Colonic mucosa (tissue), 4 donors: ENCODE measurements at regions not wholly inside any gene's neighbourhood (a gene's known extent, or its start where the extent isn't known, plus 50 kb on each side); places are given as distances from the start of the nearest gene placed in this dataset.
"Not testable (repeated sequence)": the region's sequence is repeated elsewhere in the genome, so short reads cannot be mapped to it uniquely, and the experiment has no call there.

Source experiments
- DNase-seq: peaks from one replicate; pipeline ENCODE4 v3.0.0-alpha.2; 2020
- H3K27ac ChIP-seq: fragments of 200-600 bp; one replicate; pipeline ENCODE4 v1.8.0; 2021
- H3K27me3 ChIP-seq: fragments of 200-600 bp; one replicate; pipeline ENCODE4 v1.8.0; 2021
- H3K36me3 ChIP-seq: fragments of 200-600 bp; one replicate; pipeline ENCODE4 v1.8.0; 2021
- H3K4me1 ChIP-seq: fragments of 200-600 bp; one replicate; pipeline ENCODE4 v1.8.0; 2021; ENCODE audit warnings: mild to moderate bottlenecking
- H3K4me3 ChIP-seq: fragments of 200-600 bp; one replicate; pipeline ENCODE4 v1.8.0; 2021
- H3K9ac ChIP-seq, 2 donors: one replicate each; pipeline ENCODE4 v1.7.0; 2013; ENCODE audit warnings: control low read depth in 2 of 2, low read depth in 2 of 2, low read length in 2 of 2
- H3K9me3 ChIP-seq: fragments of 200-600 bp; one replicate; pipeline ENCODE4 v1.8.0; 2021
- intact Hi-C: fragments of 100-400 bp; cut with DNase I; formaldehyde crosslinking; loops from one replicate; pipeline ENCODE4 v1.14.1; 2022
- TF ChIP-seq, protein P1 (sequence below): fragments of 200-600 bp; IDR thresholded peaks from one replicate; pipeline ENCODE4 v1.8.0; 2022; ENCODE audit warnings: antibody characterized with exemption, mild to moderate bottlenecking
- donor health status: healthy.
- donor health status: DM: no; HTN: no; CAD: no.
- donor health status: DM: no; HTN: no; CAD: no.

- no peaks in the 10 kb centered on the region for H3K9me3 ChIP-seq
- no peak overlapping the region for H3K4me3 ChIP-seq
- H3K4me1 ChIP-seq, result no peaks in the 10 kb centered on the region
- TF ChIP-seq, protein P1, sequence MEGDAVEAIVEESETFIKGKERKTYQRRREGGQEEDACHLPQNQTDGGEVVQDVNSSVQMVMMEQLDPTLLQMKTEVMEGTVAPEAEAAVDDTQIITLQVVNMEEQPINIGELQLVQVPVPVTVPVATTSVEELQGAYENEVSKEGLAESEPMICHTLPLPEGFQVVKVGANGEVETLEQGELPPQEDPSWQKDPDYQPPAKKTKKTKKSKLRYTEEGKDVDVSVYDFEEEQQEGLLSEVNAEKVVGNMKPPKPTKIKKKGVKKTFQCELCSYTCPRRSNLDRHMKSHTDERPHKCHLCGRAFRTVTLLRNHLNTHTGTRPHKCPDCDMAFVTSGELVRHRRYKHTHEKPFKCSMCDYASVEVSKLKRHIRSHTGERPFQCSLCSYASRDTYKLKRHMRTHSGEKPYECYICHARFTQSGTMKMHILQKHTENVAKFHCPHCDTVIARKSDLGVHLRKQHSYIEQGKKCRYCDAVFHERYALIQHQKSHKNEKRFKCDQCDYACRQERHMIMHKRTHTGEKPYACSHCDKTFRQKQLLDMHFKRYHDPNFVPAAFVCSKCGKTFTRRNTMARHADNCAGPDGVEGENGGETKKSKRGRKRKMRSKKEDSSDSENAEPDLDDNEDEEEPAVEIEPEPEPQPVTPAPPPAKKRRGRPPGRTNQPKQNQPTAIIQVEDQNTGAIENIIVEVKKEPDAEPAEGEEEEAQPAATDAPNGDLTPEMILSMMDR, result no peak
- DNase-seq, result no peak
- H3K27me3 ChIP-seq, result no peaks in the 10 kb centered on the region
- no peaks in the 10 kb centered on the region for H3K36me3 ChIP-seq
- no peak overlapping the region for H3K9ac ChIP-seq
- intact Hi-C loops, result no loop called here
- H3K27ac ChIP-seq, result no peak overlapping the region
Measured at GRCh38 chr4:107452717-107453630, 267.1 kb downstream of the PAPSS1 start.

DNA sequence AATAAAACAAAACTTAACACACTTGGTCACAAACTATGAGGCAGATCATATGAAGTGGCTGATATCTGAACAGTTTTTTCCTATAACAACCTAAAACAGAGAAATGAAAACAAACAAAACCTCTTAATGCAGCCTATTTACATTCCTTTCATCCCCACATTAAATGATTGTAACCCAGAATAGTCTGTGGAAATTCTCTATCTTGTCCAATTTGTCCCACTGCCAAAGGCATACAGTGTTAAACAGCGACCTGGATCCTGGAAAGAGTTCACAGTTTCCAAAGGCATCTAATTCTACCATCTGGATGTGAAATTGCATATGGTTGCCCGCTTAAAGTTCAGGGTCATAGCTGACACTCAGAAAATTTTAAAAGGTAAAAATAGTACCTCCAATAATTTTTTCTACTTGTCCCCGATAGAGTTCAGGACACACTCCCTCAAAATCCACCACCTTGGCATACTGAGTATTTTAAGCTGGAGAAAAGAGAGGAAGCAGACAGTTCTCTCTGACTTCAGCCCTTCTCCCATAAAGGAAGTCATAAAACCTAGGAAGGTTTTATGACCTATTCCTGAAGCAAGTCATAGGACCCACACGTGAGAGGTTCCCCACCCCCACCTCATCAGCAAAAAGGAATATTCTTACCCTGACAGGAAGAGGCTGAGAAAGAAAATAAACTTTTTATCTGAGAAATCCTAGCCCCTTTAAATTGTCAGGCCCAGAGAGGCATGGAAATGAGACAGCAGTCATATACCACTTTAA, 270.2 kb downstream of the PAPSS1 start:
- H3K27ac ChIP-seq, result no peak overlapping the region
- intact Hi-C loops, result no loop called here
- no peaks in the 10 kb centered on the region for H3K36me3 ChIP-seq
- H3K9ac ChIP-seq, result no peak overlapping the region
- TF ChIP-seq, protein P1, result no peak
- H3K4me1 ChIP-seq, result no peaks in the 10 kb centered on the region
- no peaks in the 10 kb centered on the region for H3K9me3 ChIP-seq
- H3K4me3 ChIP-seq, result no peak overlapping the region
- H3K27me3 ChIP-seq, result no peaks in the 10 kb centered on the region
- peak; percentile 35 for DNase-seq

DNA sequence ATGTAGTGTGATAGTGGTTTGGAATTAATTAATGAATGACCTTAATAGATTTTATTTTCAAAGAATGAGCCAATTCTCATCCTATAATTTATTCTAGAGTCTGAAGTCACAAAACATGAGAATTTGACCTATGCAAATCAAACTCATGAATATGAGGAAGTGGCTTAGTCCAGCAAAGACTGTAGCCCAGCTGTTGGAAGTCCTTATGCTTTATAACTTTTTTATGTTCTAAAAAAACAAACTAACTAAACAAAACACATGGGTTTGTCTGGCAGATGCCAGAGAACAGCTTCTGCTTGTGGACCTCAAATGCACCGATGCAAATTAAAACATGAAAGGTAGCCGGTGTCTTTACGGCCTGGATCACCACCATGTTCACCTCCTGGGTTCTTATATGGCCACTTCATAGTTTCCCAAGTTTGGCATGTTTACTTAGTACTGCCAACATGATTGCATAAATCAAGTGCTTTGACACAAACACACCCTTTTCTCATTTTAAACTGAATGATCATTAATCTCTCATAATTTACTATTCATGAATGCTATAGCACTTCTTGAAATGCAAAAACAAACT, 277.4 kb downstream of the PAPSS1 start:
- DNase-seq, result no peak
- H3K27me3 ChIP-seq, result no peaks in the 10 kb centered on the region
- H3K9ac ChIP-seq, result no peak overlapping the region
- no peak overlapping the region for H3K27ac ChIP-seq
- TF ChIP-seq, protein P1, result no peak
- H3K36me3 ChIP-seq, result no peaks in the 10 kb centered on the region
- no peaks in the 10 kb centered on the region for H3K4me1 ChIP-seq
- no peak overlapping the region for H3K4me3 ChIP-seq
- no peaks in the 10 kb centered on the region for H3K9me3 ChIP-seq
- intact Hi-C loops, result no loop called here

GRCh38 chr4:107439401-107439800, 280.6 kb downstream of the PAPSS1 start:
- no peak overlapping the region for H3K9ac ChIP-seq
- no peak for DNase-seq
- intact Hi-C loops, result no loop called here
- H3K36me3 ChIP-seq, result no peaks in the 10 kb centered on the region
- no peaks in the 10 kb centered on the region for H3K4me1 ChIP-seq
- H3K9me3 ChIP-seq, result no peaks in the 10 kb centered on the region
- H3K27ac ChIP-seq, result no peak overlapping the region
- no peaks in the 10 kb centered on the region for H3K27me3 ChIP-seq
- no peak overlapping the region for H3K4me3 ChIP-seq
- TF ChIP-seq, protein P1, result no peak

- H3K4me3 ChIP-seq, H3K4me1 ChIP-seq, H3K27ac ChIP-seq, DNase-seq, intact Hi-C loops, H3K27me3 ChIP-seq, H3K9me3 ChIP-seq, H3K36me3 ChIP-seq, H3K9ac ChIP-seq: not testable (repeated sequence)
Measured at GRCh38 chr4:107436471-107436870, 283.6 kb downstream of the PAPSS1 start.
